Kidney (tissue), 13 donors: ENCODE measurements at regions not wholly inside any gene's neighbourhood (a gene's known extent, or its start where the extent isn't known, plus 50 kb on each side); places are given as distances from the start of the nearest gene placed in this dataset.
"Not testable (repeated sequence)": the region's sequence is repeated elsewhere in the genome, so short reads cannot be mapped to it uniquely, and the experiment has no call there.

Source experiments
- DNase-seq, 5 donors: peaks; one replicate each; pipeline ENCODE4 v3.0.0-alpha.2; 2013 to 2020
- FAIRE-seq: peaks from 2 replicates; lab custom pipeline; 2012; peaks lifted over from hg19 to GRCh38; lab: Jason Lieb, UNC
- H3K27ac ChIP-seq, 2 donors: one replicate each; pipeline ENCODE4 v1.7.0; 2013; ENCODE audit warnings: low read depth in 2 of 2, low read length in 2 of 2, inconsistent platforms in 1 of 2
- H3K27me3 ChIP-seq: one replicate; pipeline ENCODE4 v1.7.1; 2013; ENCODE audit warnings: low read length, inconsistent platforms; ENCODE audit not compliant: control insufficient read depth, insufficient read depth
- H3K36me3 ChIP-seq, 3 donors: one replicate each; pipeline versions ENCODE4 v1.7.0 to v1.7.1; 2013; ENCODE audit warnings: low read length in 3 of 3, control low read depth in 1 of 3, inconsistent platforms in 1 of 3; ENCODE audit not compliant: insufficient read depth in 3 of 3, control insufficient read depth in 2 of 3
- H3K4me1 ChIP-seq, 3 donors: one replicate each; pipeline versions ENCODE4 v1.7.0 to v1.7.1; 2013; ENCODE audit warnings: low read length in 3 of 3, inconsistent platforms in 1 of 3, low read depth in 1 of 3; ENCODE audit not compliant: control insufficient read depth in 2 of 3, insufficient read depth in 2 of 3
- H3K4me3 ChIP-seq, 3 donors: one replicate each; pipeline versions ENCODE4 v1.7.0 to v1.8.1; 2013; ENCODE audit warnings: low read length in 3 of 3, control low read depth in 1 of 3, inconsistent platforms in 1 of 3
- H3K9ac ChIP-seq, 3 donors: one replicate each; pipeline versions ENCODE4 v1.7.0 to v1.7.1; 2013; ENCODE audit warnings: low read length in 3 of 3, control low read depth in 1 of 3, inconsistent platforms in 1 of 3
- H3K9me3 ChIP-seq, 3 donors: one replicate each; pipeline versions ENCODE4 v1.7.0 to v1.7.1; 2013; ENCODE audit warnings: low read length in 3 of 3, control low read depth in 1 of 3, inconsistent platforms in 1 of 3; ENCODE audit not compliant: control insufficient read depth in 2 of 3, insufficient read depth in 1 of 3
- CTCF ChIP-seq: IDR thresholded peaks from 3 replicates; pipeline ENCODE4 v1.5.1; 2012; ENCODE audit warnings: mild to moderate bottlenecking, moderate library complexity, borderline replicate concordance; ENCODE audit not compliant: insufficient read depth; ENCODE audit errors: extremely low read depth
- intact Hi-C: fragments of 100-400 bp; cut with DNase I; formaldehyde crosslinking; loops from one replicate; pipeline ENCODE4 v1.11.1; 2022
- donor health status: control.
- donor health status: control.
- donor health status: control.
- donor health status: control.
- donor health status: control.
- donor health status: DM: yes; HTN: yes; CAD: no.
- donor health status: Normal renal cell carcinoma (clear cell type).

- H3K4me1 ChIP-seq = no peaks in the 10 kb centered on the region
- intact Hi-C loops = no loop called here
- no peaks in the 10 kb centered on the region for H3K9me3 ChIP-seq
- H3K27me3 ChIP-seq = no peaks in the 10 kb centered on the region
- no peak for FAIRE-seq
- no peak overlapping the region for H3K9ac ChIP-seq
- no peaks in the 10 kb centered on the region for H3K36me3 ChIP-seq
- H3K4me3 ChIP-seq = no peak overlapping the region
- no peak for DNase-seq
- H3K27ac ChIP-seq = no peak overlapping the region
- TF ChIP-seq CTCF = no peak
Measured at GRCh38 chr7:27438881-27439589, 196.4 kb downstream of the EVX1 start.

- H3K9me3 ChIP-seq = no peaks in the 10 kb centered on the region
- no peak overlapping the region for H3K4me3 ChIP-seq
- H3K27me3 ChIP-seq = no peaks in the 10 kb centered on the region
- H3K9ac ChIP-seq = no peak overlapping the region
- FAIRE-seq (no peak), DNase-seq (no peak)
- H3K27ac ChIP-seq = no peak overlapping the region
- no peak for TF ChIP-seq CTCF
- no peaks in the 10 kb centered on the region for H3K36me3 ChIP-seq
- intact Hi-C loops = no loop called here
- no peaks in the 10 kb centered on the region for H3K4me1 ChIP-seq
Measured at GRCh38 chr7:27442455-27442854, 199.9 kb downstream of the EVX1 start.

GRCh38 chr7:27449046-27449445 lies 206.4 kb downstream of the EVX1 start:
- H3K27ac ChIP-seq = not testable (repeated sequence)

DNA sequence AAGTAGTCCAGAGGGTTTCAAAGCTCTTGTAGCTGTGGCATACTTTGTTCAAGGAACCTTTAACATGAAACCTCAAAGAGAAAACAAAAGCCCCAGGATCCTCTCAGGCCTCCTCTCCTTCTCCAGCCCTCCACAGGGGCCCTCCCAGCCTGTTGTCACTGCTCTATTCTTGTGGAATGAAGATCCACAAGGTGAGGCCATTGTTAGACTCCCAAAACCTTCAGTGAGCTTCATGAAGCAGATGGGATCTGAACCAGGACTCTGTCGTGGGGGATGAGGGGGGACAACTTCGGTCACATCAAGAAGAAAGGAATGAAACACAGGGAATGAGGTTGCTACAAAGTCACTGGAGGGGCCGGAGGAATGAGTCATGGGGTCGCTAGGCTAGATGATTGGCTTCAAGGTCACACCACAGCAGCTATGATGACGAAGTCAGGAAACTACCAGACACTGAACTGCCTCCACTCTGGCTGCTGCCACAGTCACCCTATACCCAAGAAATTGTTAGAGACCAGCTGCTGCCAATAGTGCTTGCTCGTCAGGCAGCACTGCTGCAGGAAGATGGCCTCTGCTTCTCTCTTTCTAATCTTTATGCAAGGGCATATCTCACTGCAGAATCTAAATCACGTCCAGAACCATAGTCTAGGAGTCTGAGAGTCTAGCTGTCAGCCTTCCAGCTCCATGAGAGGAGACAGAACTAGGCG lies 208.8 kb downstream of the HIBADH start:
- Histone ChIP-seq H3K36me3 (no peaks in the 10 kb centered on the region), H3K4me3 (no peak overlapping the region), H3K27ac (no peak overlapping the region), H3K9ac (no peak overlapping the region), H3K4me1 (no peaks in the 10 kb centered on the region), H3K27me3 (no peaks in the 10 kb centered on the region), H3K9me3 (no peaks in the 10 kb centered on the region)
- no peak for DNase-seq
- no peak for TF ChIP-seq CTCF
- no peak for FAIRE-seq
- intact Hi-C loops = no loop called here

More at GRCh38 chr7:27449046-27449445, 206.4 kb downstream of the EVX1 start:
- FAIRE-seq, H3K4me3 ChIP-seq, H3K4me1 ChIP-seq, H3K27me3 ChIP-seq, H3K36me3 ChIP-seq, H3K9ac ChIP-seq, H3K9me3 ChIP-seq, DNase-seq, intact Hi-C loops: not testable (repeated sequence)

DNA sequence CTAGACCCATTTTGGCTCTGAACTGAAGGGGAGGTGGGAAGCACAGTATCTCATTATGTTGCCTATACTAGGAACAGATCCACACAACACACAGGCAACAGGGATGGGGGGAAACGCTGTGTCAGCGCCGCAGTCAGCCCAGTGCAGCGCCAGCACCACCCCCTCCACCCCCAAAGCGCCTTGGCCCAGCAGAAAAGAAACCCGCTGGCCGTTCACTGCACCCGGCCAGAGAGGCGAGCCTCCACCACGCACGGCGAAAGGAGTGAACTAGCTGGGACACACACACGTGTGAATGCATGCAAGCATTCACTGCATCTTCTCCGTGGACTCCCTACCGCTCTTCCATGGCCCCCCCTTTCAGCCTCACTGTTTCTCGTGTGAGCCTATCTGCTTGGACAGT lies 205.6 kb downstream of the HIBADH start:
- H3K9ac ChIP-seq, H3K27me3 ChIP-seq, H3K4me1 ChIP-seq, H3K9me3 ChIP-seq, H3K27ac ChIP-seq, FAIRE-seq, H3K4me3 ChIP-seq, DNase-seq, H3K36me3 ChIP-seq, intact Hi-C loops: not testable (repeated sequence)
